HUES64 (cell line): ENCODE measurements at regions not wholly inside any gene's neighbourhood (a gene's known extent, or its start where the extent isn't known, plus 50 kb on each side); places are given as distances from the start of the nearest gene placed in this dataset.

Experiments
- H3K27ac ChIP-seq: 2 replicates; pipeline ENCODE4 v1.7.0; 2013; ENCODE audit warnings: low read depth, low read length, inconsistent platforms
- H3K27me3 ChIP-seq: 2 replicates; pipeline ENCODE4 v1.6.1; 2013; ENCODE audit warnings: mild to moderate bottlenecking, low read length; ENCODE audit not compliant: insufficient read depth
- H3K36me3 ChIP-seq: 2 replicates; pipeline ENCODE4 v1.6.1; 2013; ENCODE audit warnings: mild to moderate bottlenecking, low read length; ENCODE audit not compliant: insufficient read depth
- H3K4me1 ChIP-seq: 2 replicates; pipeline ENCODE4 v1.6.1; 2013; ENCODE audit warnings: mild to moderate bottlenecking, low read length, moderate library complexity; ENCODE audit not compliant: insufficient read depth
- H3K4me3 ChIP-seq: 2 replicates; pipeline ENCODE4 v1.5.1; 2013; ENCODE audit warnings: mild to moderate bottlenecking, low read length, moderate library complexity
- H3K9ac ChIP-seq: 2 replicates; pipeline ENCODE4 v1.6.1; 2013; ENCODE audit warnings: mild to moderate bottlenecking, low read depth, low read length
- H3K9me3 ChIP-seq: 2 replicates; pipeline ENCODE4 v1.6.1; 2013; ENCODE audit warnings: low read depth, low read length; ENCODE audit not compliant: insufficient read depth
- WGBS: fragments of 150-250, 120-280 bp; methylation state at CpG from one replicate; pipeline ENCODE4 v1.1.7; 2013; ENCODE audit warnings: missing lambda C conversion rate; 5-methylcytosine and 5-hydroxymethylcytosine counted together

GRCh38 chr7:85535974-85536729 is 349.3 kb upstream of the SEMA3D start:
- H3K4me1 ChIP-seq = no peaks in the 10 kb centered on the region

GRCh38 chr7:85529831-85530230 is 343.0 kb upstream of the SEMA3D start:
- no peak overlapping the region for H3K27ac ChIP-seq
- no peak overlapping the region for H3K9ac ChIP-seq
- H3K4me1 ChIP-seq = no peaks in the 10 kb centered on the region
- H3K27me3 ChIP-seq = no peaks in the 10 kb centered on the region
- 87% methylated on average over 4 of the region's 4 CpGs for WGBS
- no peak overlapping the region for H3K4me3 ChIP-seq
- H3K36me3 ChIP-seq = no peaks in the 10 kb centered on the region
- no peaks in the 10 kb centered on the region for H3K9me3 ChIP-seq

More at GRCh38 chr7:85535974-85536729, 349.3 kb upstream of the SEMA3D start:
- Histone ChIP-seq H3K27me3 (no peaks in the 10 kb centered on the region), H3K36me3 (no peaks in the 10 kb centered on the region), H3K9ac (no peak overlapping the region), H3K9me3 (no peaks in the 10 kb centered on the region), H3K27ac (no peak overlapping the region), H3K4me3 (no peak overlapping the region)
- WGBS = 86% methylated on average over 3 of the region's 3 CpGs

GRCh38 chr7:85529201-85529600 is 342.3 kb upstream of the SEMA3D start:
- H3K36me3 ChIP-seq = no peaks in the 10 kb centered on the region
- no peaks in the 10 kb centered on the region for H3K4me1 ChIP-seq
- 88% methylated on average over 3 of the region's 3 CpGs for WGBS
- H3K9ac ChIP-seq = no peak overlapping the region
- no peak overlapping the region for H3K27ac ChIP-seq
- no peaks in the 10 kb centered on the region for H3K27me3 ChIP-seq
- H3K9me3 ChIP-seq = no peaks in the 10 kb centered on the region
- no peak overlapping the region for H3K4me3 ChIP-seq

GRCh38 chr7:85528581-85528980 is 341.7 kb upstream of the SEMA3D start:
- H3K4me3 ChIP-seq = no peak overlapping the region
- no peak overlapping the region for H3K9ac ChIP-seq
- no peaks in the 10 kb centered on the region for H3K9me3 ChIP-seq
- no peaks in the 10 kb centered on the region for H3K4me1 ChIP-seq
- WGBS = 88% methylated on average over 2 of the region's 2 CpGs
- no peak overlapping the region for H3K27ac ChIP-seq
- no peaks in the 10 kb centered on the region for H3K27me3 ChIP-seq
- no peaks in the 10 kb centered on the region for H3K36me3 ChIP-seq

- H3K9ac ChIP-seq = no peak overlapping the region
- H3K36me3 ChIP-seq = no peaks in the 10 kb centered on the region
- no peaks in the 10 kb centered on the region for H3K4me1 ChIP-seq
- H3K27me3 ChIP-seq = no peaks in the 10 kb centered on the region
- H3K27ac ChIP-seq = no peak overlapping the region
- H3K9me3 ChIP-seq = no peaks in the 10 kb centered on the region
- no peak overlapping the region for H3K4me3 ChIP-seq
Observed at GRCh38 chr7:85525676-85526075, 338.8 kb upstream of the SEMA3D start.

- H3K9me3 ChIP-seq = no peaks in the 10 kb centered on the region
- H3K4me3 ChIP-seq = no peak overlapping the region
- 84% methylated on average over 4 of the region's 4 CpGs for WGBS
Observed at GRCh38 chr7:85522070-85522469, 335.2 kb upstream of the SEMA3D start.

GRCh38 chr7:85521108-85521694 is 334.3 kb upstream of the SEMA3D start:
- H3K4me3 ChIP-seq = no peak overlapping the region
- H3K27ac ChIP-seq = no peak overlapping the region
- no peak overlapping the region for H3K9ac ChIP-seq
- H3K9me3 ChIP-seq = no peaks in the 10 kb centered on the region
- no peaks in the 10 kb centered on the region for H3K27me3 ChIP-seq
- 94% methylated on average over 3 of the region's 3 CpGs for WGBS
- no peaks in the 10 kb centered on the region for H3K4me1 ChIP-seq
- H3K36me3 ChIP-seq = no peaks in the 10 kb centered on the region

More at GRCh38 chr7:85522070-85522469, 335.2 kb upstream of the SEMA3D start:
- Histone ChIP-seq H3K27ac (no peak overlapping the region), H3K27me3 (no peaks in the 10 kb centered on the region), H3K36me3 (no peaks in the 10 kb centered on the region), H3K9ac (no peak overlapping the region), H3K4me1 (no peaks in the 10 kb centered on the region)

GRCh38 chr7:85520175-85520574 is 333.3 kb upstream of the SEMA3D start:
- Histone ChIP-seq H3K36me3 (no peaks in the 10 kb centered on the region), H3K27ac (no peak overlapping the region), H3K27me3 (no peaks in the 10 kb centered on the region), H3K4me1 (no peaks in the 10 kb centered on the region), H3K4me3 (no peak overlapping the region), H3K9ac (no peak overlapping the region), H3K9me3 (no peaks in the 10 kb centered on the region)

- Histone ChIP-seq H3K27ac (no peak overlapping the region), H3K9ac (no peak overlapping the region), H3K4me1 (no peaks in the 10 kb centered on the region), H3K9me3 (no peaks in the 10 kb centered on the region), H3K36me3 (no peaks in the 10 kb centered on the region), H3K27me3 (no peaks in the 10 kb centered on the region), H3K4me3 (no peak overlapping the region)
- 98% methylated on average over 2 of the region's 2 CpGs for WGBS
Observed at GRCh38 chr7:85516675-85517074, 329.8 kb upstream of the SEMA3D start.

GRCh38 chr7:85512790-85513189 is 325.9 kb upstream of the SEMA3D start:
- Histone ChIP-seq H3K9ac (no peak overlapping the region), H3K36me3 (no peaks in the 10 kb centered on the region), H3K4me1 (no peaks in the 10 kb centered on the region), H3K27me3 (no peaks in the 10 kb centered on the region), H3K27ac (no peak overlapping the region), H3K4me3 (no peak overlapping the region), H3K9me3 (no peaks in the 10 kb centered on the region)

- WGBS = 100% methylated on average over 2 of the region's 2 CpGs
- Histone ChIP-seq H3K27ac (no peak overlapping the region), H3K4me3 (no peak overlapping the region), H3K27me3 (no peaks in the 10 kb centered on the region), H3K9me3 (no peaks in the 10 kb centered on the region), H3K4me1 (no peaks in the 10 kb centered on the region), H3K36me3 (no peaks in the 10 kb centered on the region), H3K9ac (no peak overlapping the region)
Observed at GRCh38 chr7:85510287-85510686, 323.4 kb upstream of the SEMA3D start.
